Caco-2 (cell line): ENCODE measurements at regions not wholly inside any gene's neighbourhood (a gene's known extent, or its start where the extent isn't known, plus 50 kb on each side); places are given as distances from the start of the nearest gene placed in this dataset.

ENCODE experiments used
- BruUV-seq: library from RNA; stranded (reverse); fragments of 400-500 nt; replicated peaks from 2 replicates; lab custom pipeline; 2021; lab: Mats Ljungman, UMichigan
- CTCF ChIA-PET: fragments of 300-600 bp; sonication (Branson Sonifier 250); formaldehyde crosslinking; loops from one replicate; lab custom pipeline; 2022; ENCODE audit warnings: antibody characterized with exemption; lab: Charles Lee
- POLR2A ChIA-PET: fragments of 300-600 bp; sonication (Branson Sonifier 250); formaldehyde crosslinking; loops from one replicate; lab custom pipeline; 2022; ENCODE audit warnings: antibody characterized with exemption; lab: Charles Lee
- DNase-seq, 2 experiments: peaks; one replicate each; pipeline versions ENCODE4 v3.0.0 to v3.0.0-alpha.2; 2020 to 2022
- H3K27me3 ChIP-seq: replicated peaks from 2 replicates; pipeline ENCODE4 v1.6.0; 2011; ENCODE audit warnings: low read length; ENCODE audit not compliant: control insufficient read depth, insufficient read depth
- H3K36me3 ChIP-seq: 2 replicates; pipeline ENCODE4 v1.5.1; 2011; ENCODE audit warnings: low read length; ENCODE audit not compliant: control insufficient read depth, insufficient read depth
- H3K4me1 ChIP-seq: fragments of 250-450 bp; sonication (Bioruptor Pico); 2 replicates; pipeline ENCODE4 v1.5.1; 2020; ENCODE audit warnings: mild to moderate bottlenecking
- H3K4me3 ChIP-seq: 2 replicates; pipeline ENCODE4 v1.5.1; 2011; ENCODE audit warnings: low read depth, mild to moderate bottlenecking, control low read depth, low read length
- H3K9me3 ChIP-seq: fragments of 250-450 bp; sonication (Bioruptor Pico); 2 replicates; pipeline ENCODE4 v1.5.1; 2020; ENCODE audit warnings: mild to moderate bottlenecking, moderate library complexity
- H3K27ac Mint-ChIP-seq: one replicate; pipeline ENCODE4 v1.8.0; 2022; ENCODE audit warnings: mixed read lengths; ENCODE audit not compliant: unreplicated experiment
- H3K27me3 Mint-ChIP-seq: one replicate; pipeline ENCODE4 v1.8.0; 2022; ENCODE audit warnings: mixed read lengths; ENCODE audit not compliant: insufficient read depth, unreplicated experiment
- H3K36me3 Mint-ChIP-seq: one replicate; pipeline ENCODE4 v1.8.0; 2022; ENCODE audit warnings: mild to moderate bottlenecking, mixed read lengths; ENCODE audit not compliant: insufficient read depth, unreplicated experiment
- H3K4me1 Mint-ChIP-seq: one replicate; pipeline ENCODE4 v1.8.0; 2022; ENCODE audit warnings: low read depth, mixed read lengths; ENCODE audit not compliant: unreplicated experiment
- H3K4me3 Mint-ChIP-seq: one replicate; pipeline ENCODE4 v1.8.0; 2022; ENCODE audit warnings: mild to moderate bottlenecking, moderate library complexity, mixed read lengths; ENCODE audit not compliant: unreplicated experiment
- H3K9me3 Mint-ChIP-seq: one replicate; pipeline ENCODE4 v1.8.0; 2022; ENCODE audit warnings: mixed read lengths; ENCODE audit not compliant: unreplicated experiment
- CTCF ChIP-seq, 2 experiments: fragments of 200-600 bp in 1 of 2; IDR thresholded peaks; 1 replicate in 1 of 2; 2 replicates in 1 of 2; pipeline versions ENCODE4 v1.5.1 to v1.8.0; 2011 to 2022; ENCODE audit warnings: antibody characterized with exemption in 1 of 2, control low read depth in 1 of 2, inconsistent platforms in 1 of 2, low read depth in 1 of 2, low read length in 1 of 2, mild to moderate bottlenecking in 1 of 2, moderate library complexity in 1 of 2; ENCODE audit not compliant: insufficient read depth in 1 of 2, severe bottlenecking in 1 of 2, unreplicated experiment in 1 of 2
- intact Hi-C: fragments of 100-400 bp; cut with micrococcal nuclease; formaldehyde crosslinking; loops from one replicate; pipeline ENCODE4 v1.10.0; 2022; ENCODE audit not compliant: unreplicated experiment

GRCh38 chr5:3007577-3007976 lies 256.1 kb upstream of the IRX2 start:
- no peak for TF ChIP-seq CTCF (IDR thresholded peaks at IDR 0.05; ENCODE audit: insufficient read depth in 1 of 2, low read depth in 1 of 2, low read length in 1 of 2, severe bottlenecking in 1 of 2, unreplicated experiment in 1 of 2)

GRCh38 chr5:3006961-3007551 lies 255.6 kb upstream of the IRX2 start:
- no peak overlapping the region for H3K4me3 Mint-ChIP-seq
- no peaks in the 10 kb centered on the region for H3K36me3 ChIP-seq
- peaks cover 4% of the 10 kb centered on the region for H3K36me3 Mint-ChIP-seq
- no peaks in the 10 kb centered on the region for H3K4me1 Mint-ChIP-seq
- no peak for DNase-seq
- no peaks in the 10 kb centered on the region for H3K27me3 ChIP-seq
- H3K27me3 Mint-ChIP-seq = peaks cover 9% of the 10 kb centered on the region
- CTCF ChIA-PET = no interaction called here
- no peak overlapping the region for H3K4me3 ChIP-seq
- H3K27ac Mint-ChIP-seq = no peak overlapping the region
- H3K9me3 ChIP-seq = no peaks in the 10 kb centered on the region; the same call in 1 of the 2 replicates
- H3K4me1 ChIP-seq = no peaks in the 10 kb centered on the region
- no TSS peak for BruUV-seq
- POLR2A ChIA-PET = interaction anchor here (0.6 kb wide), 1 partner anchor 464 kb away, joined by 5 read pairs; no protein-coding TSS in a partner anchor
- no peaks in the 10 kb centered on the region for H3K9me3 Mint-ChIP-seq
- intact Hi-C loops = no loop called here
- TF ChIP-seq CTCF (IDR thresholded peaks at IDR 0.05; ENCODE audit: insufficient read depth in 1 of 2, low read depth in 1 of 2, low read length in 1 of 2, severe bottlenecking in 1 of 2, unreplicated experiment in 1 of 2) = no peak

More at GRCh38 chr5:3007577-3007976, 256.1 kb upstream of the IRX2 start:
- ChIA-PET POLR2A (no interaction called here), CTCF (no interaction called here)
- H3K27me3 ChIP-seq = no peaks in the 10 kb centered on the region
- BruUV-seq = no TSS peak
- H3K4me1 ChIP-seq = no peaks in the 10 kb centered on the region
- no peak for DNase-seq
- Mint-ChIP-seq H3K36me3 (peaks cover 4% of the 10 kb centered on the region), H3K9me3 (no peaks in the 10 kb centered on the region), H3K4me1 (no peaks in the 10 kb centered on the region), H3K27ac (no peak overlapping the region), H3K4me3 (no peak overlapping the region), H3K27me3 (peaks cover 9% of the 10 kb centered on the region)
- H3K9me3 ChIP-seq = no peaks in the 10 kb centered on the region
- intact Hi-C loops = no loop called here
- H3K36me3 ChIP-seq = no peaks in the 10 kb centered on the region
- H3K4me3 ChIP-seq = no peak overlapping the region

- no peak overlapping the region for H3K4me3 Mint-ChIP-seq
- no peaks in the 10 kb centered on the region for H3K4me1 ChIP-seq
- POLR2A ChIA-PET = interaction anchor here (0.6 kb wide), 1 partner anchor 463 kb away, joined by 5 read pairs; no protein-coding TSS in a partner anchor
- intact Hi-C loops = no loop called here
- CTCF ChIA-PET = no interaction called here
- H3K27ac Mint-ChIP-seq = no peak overlapping the region
- peaks cover 4% of the 10 kb centered on the region for H3K36me3 Mint-ChIP-seq
- BruUV-seq = no TSS peak
- H3K27me3 Mint-ChIP-seq = peaks cover 7% of the 10 kb centered on the region
- no peaks in the 10 kb centered on the region for H3K4me1 Mint-ChIP-seq
- H3K27me3 ChIP-seq = no peaks in the 10 kb centered on the region
- no peak overlapping the region for H3K4me3 ChIP-seq
- no peaks in the 10 kb centered on the region; the same call in 1 of the 2 replicates for H3K9me3 ChIP-seq
- TF ChIP-seq CTCF (IDR thresholded peaks at IDR 0.05; ENCODE audit: insufficient read depth in 1 of 2, low read depth in 1 of 2, low read length in 1 of 2, severe bottlenecking in 1 of 2, unreplicated experiment in 1 of 2) = no peak
- H3K36me3 ChIP-seq = no peaks in the 10 kb centered on the region
- no peak for DNase-seq
- H3K9me3 Mint-ChIP-seq = no peaks in the 10 kb centered on the region
Measured at GRCh38 chr5:3006526-3006925, 255.0 kb upstream of the IRX2 start.
